ENCODE measurements at regions not wholly inside any gene's neighbourhood (a gene's known extent, or its start where the extent isn't known, plus 50 kb on each side); places are given as distances from the start of the nearest gene placed in this dataset.

- DNase-seq (ENCODE audit: low read depth), result peak; percentile 23
Measured at GRCh38 chr1:181383695-181384094, 99.6 kb upstream of the CACNA1E start.

GRCh38 chr1:181386340-181386739 is 97.0 kb upstream of the CACNA1E start:
- DNase-seq (ENCODE audit: low read depth), result no peak

DNA sequence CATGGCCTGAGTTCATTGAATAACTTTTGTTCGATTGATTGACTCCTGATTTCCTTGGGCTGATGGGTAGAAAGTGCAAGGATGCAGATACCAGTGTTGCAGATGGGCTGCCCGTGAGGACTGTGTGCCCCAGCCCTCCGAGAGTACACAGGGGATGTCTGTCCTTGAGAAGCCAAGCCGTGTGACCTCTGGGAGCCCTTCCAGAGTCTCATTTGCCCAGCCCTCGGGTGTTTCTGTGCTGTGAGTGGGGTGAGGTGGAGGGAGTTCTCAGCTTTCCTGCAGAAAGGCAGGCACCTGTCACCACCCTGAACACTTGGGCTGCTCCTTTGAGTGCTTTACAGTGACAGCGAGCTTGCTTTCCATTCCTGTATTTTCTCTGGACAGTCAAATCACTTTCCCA is 96.4 kb upstream of the CACNA1E start:
- no peak for DNase-seq (ENCODE audit: low read depth)

GRCh38 chr1:181387702-181388101 is 95.6 kb upstream of the CACNA1E start:
- no peak for DNase-seq (ENCODE audit: low read depth)

- no peak for DNase-seq (ENCODE audit: low read depth)
Measured at GRCh38 chr1:181390410-181391077, 92.8 kb upstream of the CACNA1E start.

DNA sequence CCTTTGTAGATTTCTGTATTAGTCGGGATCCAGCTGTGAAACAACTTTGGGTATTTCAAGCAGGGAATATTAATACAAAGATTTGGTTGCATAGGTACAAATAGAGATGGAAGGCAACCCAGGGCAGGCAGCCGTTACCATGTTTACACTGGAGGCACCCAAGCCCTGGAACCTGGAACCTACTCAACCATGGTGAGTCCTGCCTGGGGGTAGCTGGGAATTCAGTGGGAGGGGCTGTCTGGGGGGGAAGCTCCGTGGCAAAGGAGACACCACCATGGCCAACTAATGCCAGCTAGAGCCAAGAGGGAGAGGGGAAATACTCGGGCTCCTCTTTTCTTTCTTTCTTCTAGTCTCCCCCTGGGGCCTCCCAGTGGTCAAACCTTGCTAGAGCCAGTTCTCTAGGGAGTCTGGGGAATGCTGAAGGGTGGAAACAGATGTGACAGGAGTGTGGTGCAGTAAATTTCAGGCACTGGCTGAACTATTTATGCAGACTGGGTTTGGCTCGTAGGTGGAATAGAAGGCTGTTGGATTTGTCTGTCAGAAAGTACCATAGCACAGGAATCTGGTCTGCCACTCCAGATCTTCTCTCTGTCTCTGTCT is 91.9 kb upstream of the CACNA1E start:
- DNase-seq (ENCODE audit: low read depth), result no peak

DNA sequence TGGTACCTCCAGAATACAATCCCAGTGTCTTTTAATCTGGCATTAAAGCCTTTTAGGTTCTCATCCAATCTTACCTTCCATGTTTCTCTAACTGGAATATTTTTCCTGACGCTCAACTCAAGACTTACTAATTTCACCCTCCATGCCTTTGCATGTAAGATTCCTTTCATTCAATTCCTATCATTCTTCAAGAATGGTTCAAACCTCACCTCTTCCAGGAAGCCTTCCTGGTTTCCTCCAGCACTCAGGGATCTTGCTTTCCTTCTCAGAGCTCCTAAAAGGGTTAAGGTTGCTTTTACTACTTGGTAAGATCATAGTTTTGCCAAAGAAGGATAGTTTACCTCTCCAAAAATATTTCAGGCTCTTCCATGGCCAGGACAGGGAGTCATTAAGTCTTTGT is 91.2 kb upstream of the CACNA1E start:
- DNase-seq (ENCODE audit: low read depth), result no peak

DNA sequence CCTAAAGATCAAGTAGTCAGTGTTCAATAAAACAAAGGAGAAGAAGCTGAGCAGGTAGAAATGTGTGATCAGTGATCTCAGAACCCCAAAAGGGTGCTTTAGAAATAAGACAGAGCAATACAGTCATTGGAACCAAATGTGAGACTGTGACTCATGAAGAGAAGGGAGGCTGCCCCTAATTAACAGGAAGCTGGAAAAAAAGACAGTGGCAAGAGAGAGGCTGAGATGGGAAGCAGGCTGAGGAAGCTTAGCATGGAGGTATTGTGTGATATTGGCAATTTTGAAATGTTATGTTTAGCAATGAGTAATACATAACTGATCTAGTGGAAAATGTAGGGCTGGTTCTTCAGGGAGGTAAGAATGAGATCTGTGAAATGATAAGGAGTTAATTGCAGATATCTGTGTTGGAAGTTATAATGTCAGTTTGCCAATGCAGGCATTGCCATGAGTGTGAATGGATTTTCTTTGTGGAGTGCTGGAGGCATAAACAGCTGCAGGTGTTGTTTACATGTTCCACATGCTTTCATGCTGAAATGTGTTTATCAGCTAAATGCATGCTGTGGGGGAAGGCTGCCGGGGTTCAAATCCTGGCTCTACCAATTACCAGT is 90.6 kb upstream of the CACNA1E start:
- DNase-seq (ENCODE audit: low read depth), result peak; percentile 5

DNA sequence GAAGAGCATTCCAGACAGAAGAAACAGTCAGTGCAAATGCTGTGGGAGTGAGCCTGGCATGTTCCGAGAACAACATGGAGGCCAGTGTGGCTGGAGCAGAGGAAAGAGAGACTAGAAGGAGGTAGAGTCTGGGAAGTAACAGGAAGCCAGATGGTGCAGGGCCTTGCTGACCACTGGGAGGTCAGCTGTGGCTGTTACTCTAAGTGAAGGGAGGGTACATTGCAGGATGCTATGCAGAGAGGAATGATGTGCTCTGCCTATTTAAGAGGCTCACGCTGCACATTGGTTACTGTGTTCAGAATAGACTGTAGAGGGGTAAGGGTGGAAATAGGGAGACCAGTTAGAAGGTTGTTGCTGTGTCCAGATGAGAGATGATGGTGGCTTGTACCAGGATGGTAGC is 88.6 kb upstream of the CACNA1E start:
- no peak for DNase-seq (ENCODE audit: low read depth)

DNA sequence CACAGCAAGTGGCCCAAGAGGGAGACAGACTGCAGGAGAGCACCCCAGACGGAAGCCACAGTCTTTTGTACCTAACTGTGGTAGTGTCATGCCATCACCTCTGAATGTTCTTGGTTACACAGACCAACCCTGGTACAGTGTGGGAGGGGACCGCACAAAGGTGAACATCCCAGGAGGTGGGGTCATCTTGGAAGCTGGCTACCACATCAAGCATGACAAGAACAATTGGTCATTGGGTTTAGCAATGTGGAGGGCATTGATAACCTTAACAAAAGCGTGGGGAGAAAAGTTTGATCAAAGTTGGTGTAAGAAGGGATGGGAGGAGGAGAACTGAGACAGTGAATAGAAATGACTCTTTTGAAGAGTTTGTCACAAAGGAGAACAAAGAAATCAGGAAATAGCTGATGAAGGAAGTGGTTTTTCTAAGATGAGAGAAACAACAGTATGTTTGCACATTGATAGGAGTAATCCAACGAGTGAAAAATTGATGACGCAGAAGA is 87.1 kb upstream of the CACNA1E start:
- DNase-seq (ENCODE audit: low read depth), result no peak

DNA sequence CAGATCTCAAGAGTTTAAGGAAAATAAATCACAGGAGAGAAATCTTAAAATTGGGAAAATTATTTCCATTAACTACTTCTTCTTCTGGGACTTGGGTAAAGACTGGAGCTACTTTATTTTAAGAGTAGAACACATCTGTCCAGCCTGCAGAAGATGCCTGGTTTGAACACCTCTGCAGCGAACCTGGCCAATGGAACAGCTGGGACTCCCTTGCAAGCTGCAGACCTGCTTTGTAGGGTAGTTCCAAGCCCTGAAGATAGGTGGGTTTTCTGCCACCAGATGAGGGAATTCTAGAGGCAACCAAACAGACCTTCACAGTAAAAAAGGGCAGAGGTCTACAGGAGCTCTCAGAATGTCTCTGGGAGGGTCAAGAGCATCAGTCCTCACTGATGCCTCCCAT is 86.5 kb upstream of the CACNA1E start:
- no peak for DNase-seq (ENCODE audit: low read depth)

- no peak for DNase-seq (ENCODE audit: low read depth)
Measured at GRCh38 chr1:181397845-181398244, 85.5 kb upstream of the CACNA1E start.

DNA sequence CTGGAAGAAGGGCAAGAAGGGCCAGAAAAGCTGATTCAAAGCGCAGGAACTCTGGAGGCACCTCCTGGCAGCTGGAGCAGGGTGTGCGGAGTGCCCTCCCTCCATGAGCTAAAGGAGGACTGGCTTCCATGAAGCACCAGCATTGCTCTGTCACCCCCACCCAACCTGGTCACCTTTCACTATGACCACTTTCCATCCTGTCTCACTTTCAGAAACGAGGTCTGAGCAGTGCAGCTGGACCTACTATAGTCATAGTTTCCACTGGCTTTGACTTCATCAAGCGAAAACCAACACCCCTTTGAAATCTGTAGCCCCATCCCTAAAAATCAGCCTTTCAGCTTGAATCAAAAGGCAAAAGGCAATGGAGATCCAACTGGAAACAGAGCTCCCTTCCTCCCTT is 84.8 kb upstream of the CACNA1E start:
- no peak for DNase-seq (ENCODE audit: low read depth)

DNA sequence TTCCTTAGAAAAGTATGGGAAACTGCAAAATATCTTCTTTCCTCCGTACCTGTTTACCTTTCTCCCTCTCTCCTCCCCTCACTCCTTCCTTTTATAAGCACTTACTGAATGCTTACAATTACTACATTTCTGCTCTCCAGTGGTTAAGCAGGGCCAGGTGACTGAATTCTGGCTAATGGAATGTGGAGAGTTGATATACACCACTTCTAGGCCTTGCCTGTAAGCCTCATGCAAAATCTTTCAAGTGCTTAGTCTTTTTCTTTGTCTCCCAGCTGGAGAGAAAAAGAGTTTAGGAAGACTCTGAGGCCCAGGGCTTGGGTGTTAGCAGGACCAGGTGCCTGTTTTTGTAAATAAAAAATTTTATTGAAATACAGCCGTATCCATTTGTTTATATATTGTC is 77.7 kb upstream of the CACNA1E start:
- DNase-seq (ENCODE audit: low read depth), result no peak

DNA sequence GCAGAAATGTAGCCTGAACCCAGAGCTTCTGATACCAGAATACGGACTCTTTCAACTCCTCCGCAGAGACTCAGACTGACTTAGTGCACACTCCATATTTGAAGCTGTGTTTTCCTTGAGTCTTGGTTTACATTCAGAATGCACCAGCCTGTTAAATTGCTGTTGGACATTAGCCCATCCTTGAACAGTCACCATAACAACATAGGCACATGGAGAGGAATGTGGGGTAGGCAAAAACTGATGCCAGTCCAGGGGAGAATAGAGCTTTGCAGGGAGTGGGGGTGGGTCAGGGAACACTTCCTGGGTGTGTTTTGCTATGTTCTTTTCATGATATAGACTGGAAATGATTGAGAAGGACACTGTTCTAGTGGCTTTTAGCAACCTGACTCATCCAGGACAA is 76.3 kb upstream of the CACNA1E start:
- DNase-seq (ENCODE audit: low read depth), result no peak

DNA sequence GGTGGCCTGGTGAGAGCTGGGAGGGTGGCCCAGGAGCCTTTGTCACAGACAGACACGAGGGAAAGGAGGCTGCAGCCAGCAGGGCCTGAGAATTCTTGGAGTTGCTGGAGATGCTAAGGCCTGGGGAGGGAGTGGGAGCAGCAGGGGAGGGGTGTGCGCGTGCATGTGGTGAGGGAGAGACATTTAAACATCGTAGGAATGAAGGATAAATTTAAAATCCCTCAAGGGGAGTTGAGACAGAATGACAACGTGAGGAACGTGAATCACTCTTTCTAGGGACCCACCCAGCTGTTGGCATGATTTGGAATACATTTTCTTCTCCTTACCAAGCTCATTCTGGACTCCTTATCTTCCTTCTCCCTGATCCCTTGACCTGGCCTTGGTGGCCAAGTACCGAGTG is 73.3 kb upstream of the CACNA1E start:
- no peak for DNase-seq (ENCODE audit: low read depth)

DNA sequence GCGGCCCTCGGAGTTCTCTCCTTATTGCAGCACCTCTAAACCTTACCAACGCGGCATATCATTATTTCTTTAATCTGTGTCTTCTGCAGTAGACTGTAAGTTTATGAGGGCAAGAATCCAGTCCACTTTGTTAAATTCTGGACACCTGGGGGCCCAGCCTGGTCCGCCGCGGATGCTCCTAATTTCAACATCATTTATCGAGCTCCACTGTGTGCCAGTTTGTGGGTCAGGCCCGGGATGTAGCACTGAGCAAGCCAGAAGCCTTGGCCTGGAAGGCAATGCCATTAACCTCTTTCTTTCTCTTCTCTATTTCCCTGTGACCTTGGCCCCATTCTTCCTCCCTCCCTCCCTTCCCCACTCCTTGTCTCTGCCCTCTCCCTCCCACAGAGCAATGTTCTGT is 70.6 kb upstream of the CACNA1E start:
- no peak for DNase-seq (ENCODE audit: low read depth)

- DNase-seq (ENCODE audit: low read depth), result no peak
Measured at GRCh38 chr1:181413195-181413815, 70.0 kb upstream of the CACNA1E start.

DNA sequence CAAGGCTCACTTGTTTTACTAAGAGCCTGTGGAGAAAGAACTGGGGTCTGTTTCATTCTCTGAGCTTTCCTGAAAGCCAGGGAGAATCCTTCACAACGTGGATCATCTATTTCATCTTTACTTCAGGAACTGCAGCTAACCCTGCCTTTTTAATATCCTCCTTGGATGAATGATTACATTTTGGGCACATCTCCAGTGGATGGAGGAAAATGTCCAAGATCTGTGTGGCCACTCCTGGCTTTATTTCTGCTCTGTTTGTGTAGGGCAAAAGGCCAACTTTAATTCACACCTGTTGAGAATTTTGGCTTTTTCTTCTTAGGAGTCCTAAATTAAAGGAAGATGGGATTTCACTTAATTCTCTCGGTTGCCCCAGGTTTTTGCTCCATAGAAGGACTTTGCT is 69.5 kb upstream of the CACNA1E start:
- no peak for DNase-seq (ENCODE audit: low read depth)

DNA sequence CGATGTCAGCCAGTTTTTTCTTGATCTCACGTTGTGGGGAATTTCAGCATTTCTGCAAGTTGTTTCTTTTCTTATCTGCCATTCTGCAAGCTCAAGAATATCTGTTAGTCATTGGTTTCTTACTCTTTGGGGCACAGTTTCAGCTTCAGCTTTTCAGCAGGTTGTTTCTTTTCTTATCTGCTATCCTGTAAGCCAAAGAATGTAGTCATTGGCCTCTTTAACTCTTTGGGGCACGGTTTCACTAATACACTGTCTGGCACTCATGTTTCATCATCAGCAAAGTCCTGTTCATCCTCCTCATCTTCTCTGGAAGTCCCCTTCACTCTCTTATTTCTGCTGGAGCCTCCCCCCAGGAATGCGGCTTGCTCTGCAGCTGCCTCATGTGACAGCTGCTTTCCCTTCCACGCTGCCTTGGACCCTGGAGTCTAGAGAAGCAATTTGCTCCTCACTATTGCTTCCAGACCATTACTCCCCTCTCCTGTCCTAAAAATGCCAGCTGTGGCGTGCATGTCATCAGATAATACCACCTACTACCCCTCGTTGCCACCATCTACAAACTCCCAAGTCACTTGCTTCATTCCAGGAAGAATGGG is 67.0 kb upstream of the CACNA1E start:
- no peak for DNase-seq (ENCODE audit: low read depth)

DNA sequence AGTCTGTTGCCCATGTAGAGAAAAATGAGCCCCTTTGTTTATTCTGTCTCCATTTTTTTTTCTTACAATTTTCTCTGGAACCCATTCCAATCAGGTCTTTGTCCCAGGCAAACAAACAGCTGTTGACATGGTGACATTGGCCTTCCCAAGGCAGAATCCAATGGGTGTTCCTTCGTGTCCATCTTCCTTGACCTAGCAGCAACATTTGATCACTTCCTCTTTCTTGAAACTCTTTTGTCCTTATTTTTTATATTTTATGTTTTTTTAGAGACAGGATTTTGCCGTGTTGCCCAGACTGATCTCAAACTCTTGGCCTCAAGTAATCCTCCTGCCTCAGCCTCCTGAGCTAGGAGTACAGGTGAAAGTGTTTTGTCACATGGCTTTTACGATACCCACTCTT is 65.4 kb upstream of the CACNA1E start:
- DNase-seq (ENCODE audit: low read depth), result no peak

DNA sequence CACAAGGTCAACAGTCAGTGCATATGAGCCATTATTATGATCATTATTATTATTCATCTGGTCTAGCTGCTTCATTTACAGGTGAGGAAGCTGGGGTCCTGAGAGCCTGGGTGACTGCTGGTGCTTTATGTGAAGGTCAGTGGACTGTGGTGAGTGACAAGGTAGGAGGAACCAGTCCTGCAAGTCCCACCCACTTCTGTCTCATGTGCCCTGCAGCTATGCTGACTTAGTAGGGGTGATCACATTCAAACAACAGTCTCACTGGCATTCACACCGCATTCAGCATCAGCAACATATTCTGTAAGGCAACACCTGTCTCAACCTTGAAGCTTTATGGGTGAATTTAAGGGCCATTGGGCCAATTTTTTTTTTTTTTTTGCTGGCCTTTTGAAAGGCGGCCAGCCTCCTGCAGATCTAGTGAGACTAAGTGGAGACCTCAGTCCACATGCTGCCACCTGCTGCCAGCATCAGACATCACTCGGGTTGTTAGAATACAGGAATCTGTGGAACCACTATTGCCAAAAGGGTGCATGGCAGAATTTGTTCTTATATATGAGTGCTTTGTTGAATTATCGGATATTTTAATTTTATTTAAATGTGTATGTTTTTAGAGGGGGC is 59.9 kb upstream of the CACNA1E start:
- peak; percentile 29 for DNase-seq (ENCODE audit: low read depth)
